GM21528 (cell line): ENCODE measurements at regions not wholly inside any gene's neighbourhood (a gene's known extent, or its start where the extent isn't known, plus 50 kb on each side); places are given as distances from the start of the nearest gene placed in this dataset.
"Not testable (repeated sequence)": the region's sequence is repeated elsewhere in the genome, so short reads cannot be mapped to it uniquely, and the experiment has no call there.

Source experiments
- ATAC-seq: cut with Tn5 transposase; IDR thresholded peaks from one replicate; pipeline ENCODE4 v1.9.1; 2021; ENCODE audit warnings: mild to moderate bottlenecking, moderate library complexity; ENCODE audit not compliant: unreplicated experiment, low FRiP score

GRCh38 chr5:126056851-126057622, 366.2 kb upstream of the GRAMD2B start:
- no peak for ATAC-seq

- ATAC-seq: not testable (repeated sequence)
Observed at GRCh38 chr5:126058392-126058791, 364.8 kb upstream of the GRAMD2B start.

GRCh38 chr5:126062398-126063221, 360.6 kb upstream of the GRAMD2B start:
- ATAC-seq: no peak

- ATAC-seq: no peak
Observed at GRCh38 chr5:126065061-126065460, 358.1 kb upstream of the GRAMD2B start.

- no peak for ATAC-seq
Observed at GRCh38 chr5:126066836-126067235, 356.4 kb upstream of the GRAMD2B start.

GRCh38 chr5:126067404-126067803, 355.8 kb upstream of the GRAMD2B start:
- ATAC-seq: no peak

- no peak for ATAC-seq
Observed at GRCh38 chr5:126069329-126069728, 353.9 kb upstream of the GRAMD2B start.

GRCh38 chr5:126070481-126070880, 352.7 kb upstream of the GRAMD2B start:
- ATAC-seq: no peak

GRCh38 chr5:126074538-126074937, 348.7 kb upstream of the GRAMD2B start:
- no peak for ATAC-seq

GRCh38 chr5:126079266-126079665, 343.9 kb upstream of the GRAMD2B start:
- ATAC-seq: no peak

- ATAC-seq: no peak
Observed at GRCh38 chr5:126081209-126081608, 342.0 kb upstream of the GRAMD2B start.

- ATAC-seq: no peak
Observed at GRCh38 chr5:126093041-126093440, 330.2 kb upstream of the GRAMD2B start.

- ATAC-seq: no peak
Observed at GRCh38 chr5:126093718-126094117, 329.5 kb upstream of the GRAMD2B start.

GRCh38 chr5:126094991-126095390, 328.2 kb upstream of the GRAMD2B start:
- ATAC-seq: no peak

GRCh38 chr5:126096442-126097006, 326.7 kb upstream of the GRAMD2B start:
- ATAC-seq: no peak

- no peak for ATAC-seq
Observed at GRCh38 chr5:126097876-126098275, 325.3 kb upstream of the GRAMD2B start.

- ATAC-seq: no peak
Observed at GRCh38 chr5:126098330-126099017, 324.7 kb upstream of the GRAMD2B start.

GRCh38 chr5:126099077-126099476, 324.1 kb upstream of the GRAMD2B start:
- no peak for ATAC-seq

GRCh38 chr5:126100767-126101166, 322.4 kb upstream of the GRAMD2B start:
- no peak for ATAC-seq

- no peak for ATAC-seq
Observed at GRCh38 chr5:126101901-126102300, 321.3 kb upstream of the GRAMD2B start.

- no peak for ATAC-seq
Observed at GRCh38 chr5:126103050-126103449, 320.2 kb upstream of the GRAMD2B start.
